ENCODE measurements at regions not wholly inside any gene's neighbourhood (a gene's known extent, or its start where the extent isn't known, plus 50 kb on each side); places are given as distances from the start of the nearest gene placed in this dataset.

GRCh38 chr3:105957722-105958121 is 88.9 kb upstream of the CBLB start:
- peaks cover 2% of the 10 kb centered on the region for H3K4me1 Mint-ChIP-seq (ENCODE audit: low read depth)

GRCh38 chr3:105958237-105959000 is 89.6 kb upstream of the CBLB start:
- Mint-ChIP-seq H3K9me3 (peaks cover 2% of the 10 kb centered on the region), H3K4me1 (ENCODE audit: low read depth) (peaks cover 2% of the 10 kb centered on the region), H3K36me3 (ENCODE audit: low read depth) (peaks cover 1% of the 10 kb centered on the region), H3K4me3 (no peak overlapping the region), H3K27ac (no peak overlapping the region), H3K27me3 (ENCODE audit: low read depth) (no peaks in the 10 kb centered on the region)
- CTCF ChIA-PET = no interaction called here
- no peak for DNase-seq
- intact Hi-C loops (cut with micrococcal nuclease) = no loop called here

More at GRCh38 chr3:105957722-105958121, 88.9 kb upstream of the CBLB start:
- intact Hi-C loops (cut with micrococcal nuclease) = no loop called here
- Mint-ChIP-seq H3K4me3 (no peak overlapping the region), H3K27ac (no peak overlapping the region), H3K9me3 (peaks cover 2% of the 10 kb centered on the region), H3K27me3 (ENCODE audit: low read depth) (no peaks in the 10 kb centered on the region), H3K36me3 (ENCODE audit: low read depth) (peaks cover 1% of the 10 kb centered on the region)
- DNase-seq = no peak
- CTCF ChIA-PET = no interaction called here

GRCh38 chr3:105959851-105960250 is 91.0 kb upstream of the CBLB start:
- no peak overlapping the region for H3K4me3 Mint-ChIP-seq
- no peak for DNase-seq
- CTCF ChIA-PET = interaction anchor here (0.5 to 0.6 kb wide), 2 partner anchors 51 to 419 kb away, joined by 3 read pairs; no protein-coding TSS in a partner anchor
- intact Hi-C loops (cut with micrococcal nuclease) = no loop called here
- peaks cover 2% of the 10 kb centered on the region for H3K9me3 Mint-ChIP-seq
- H3K4me1 Mint-ChIP-seq (ENCODE audit: low read depth) = peaks cover 2% of the 10 kb centered on the region
- no peaks in the 10 kb centered on the region for H3K27me3 Mint-ChIP-seq (ENCODE audit: low read depth)
- H3K27ac Mint-ChIP-seq = no peak overlapping the region
- peaks cover 1% of the 10 kb centered on the region for H3K36me3 Mint-ChIP-seq (ENCODE audit: low read depth)

- Mint-ChIP-seq H3K4me3 (no peak overlapping the region), H3K27ac (no peak overlapping the region), H3K4me1 (ENCODE audit: low read depth) (peaks cover 2% of the 10 kb centered on the region), H3K36me3 (ENCODE audit: low read depth) (peaks cover 1% of the 10 kb centered on the region), H3K27me3 (ENCODE audit: low read depth) (no peaks in the 10 kb centered on the region), H3K9me3 (peaks cover 2% of the 10 kb centered on the region)
- CTCF ChIA-PET = interaction anchor here (0.5 to 0.6 kb wide), 2 partner anchors 51 to 1158 kb away, joined by 3 read pairs; no protein-coding TSS in a partner anchor
- no peak for DNase-seq
- intact Hi-C loops (cut with micrococcal nuclease) = no loop called here
Measured at GRCh38 chr3:105960381-105960780, 91.6 kb upstream of the CBLB start.

- Mint-ChIP-seq H3K27ac (no peak overlapping the region), H3K9me3 (peaks cover 3% of the 10 kb centered on the region), H3K4me1 (ENCODE audit: low read depth) (peaks cover 2% of the 10 kb centered on the region), H3K27me3 (ENCODE audit: low read depth) (no peaks in the 10 kb centered on the region), H3K4me3 (no peak overlapping the region), H3K36me3 (ENCODE audit: low read depth) (peaks cover 1% of the 10 kb centered on the region)
- CTCF ChIA-PET = no interaction called here
- intact Hi-C loops (cut with micrococcal nuclease) = no loop called here
- DNase-seq = no peak
Measured at GRCh38 chr3:105963161-105963560, 94.3 kb upstream of the CBLB start.

- no peak overlapping the region for H3K4me3 Mint-ChIP-seq
- CTCF ChIA-PET = no interaction called here
- H3K36me3 Mint-ChIP-seq (ENCODE audit: low read depth) = peaks cover 5% of the 10 kb centered on the region
- H3K27ac Mint-ChIP-seq = no peak overlapping the region
- no peaks in the 10 kb centered on the region for H3K27me3 Mint-ChIP-seq (ENCODE audit: low read depth)
- intact Hi-C loops (cut with micrococcal nuclease) = no loop called here
- peaks cover 7% of the 10 kb centered on the region for H3K9me3 Mint-ChIP-seq
- DNase-seq = no peak
- H3K4me1 Mint-ChIP-seq (ENCODE audit: low read depth) = peaks cover 4% of the 10 kb centered on the region
Measured at GRCh38 chr3:105965384-105965783, 96.6 kb upstream of the CBLB start.

- CTCF ChIA-PET = no interaction called here
- no peaks in the 10 kb centered on the region for H3K27me3 Mint-ChIP-seq (ENCODE audit: low read depth)
- H3K27ac Mint-ChIP-seq = no peak overlapping the region
- no peak overlapping the region for H3K4me3 Mint-ChIP-seq
- peaks cover 4% of the 10 kb centered on the region for H3K4me1 Mint-ChIP-seq (ENCODE audit: low read depth)
- H3K9me3 Mint-ChIP-seq = peaks cover 21% of the 10 kb centered on the region
- DNase-seq = no peak
- intact Hi-C loops (cut with micrococcal nuclease) = no loop called here
- peaks cover 15% of the 10 kb centered on the region for H3K36me3 Mint-ChIP-seq (ENCODE audit: low read depth)
Measured at GRCh38 chr3:105967117-105967516, 98.3 kb upstream of the CBLB start.

GRCh38 chr3:105970283-105970682 is 101.5 kb upstream of the CBLB start:
- Mint-ChIP-seq H3K27me3 (ENCODE audit: low read depth) (no peaks in the 10 kb centered on the region), H3K9me3 (peaks cover 25% of the 10 kb centered on the region), H3K36me3 (ENCODE audit: low read depth) (peaks cover 16% of the 10 kb centered on the region), H3K4me1 (ENCODE audit: low read depth) (peaks cover 4% of the 10 kb centered on the region), H3K27ac (no peak overlapping the region), H3K4me3 (no peak overlapping the region)
- DNase-seq = no peak
- CTCF ChIA-PET = interaction anchor here (0.6 kb wide), 1 partner anchor 374 kb away, joined by 3 read pairs; no protein-coding TSS in a partner anchor
- intact Hi-C loops (cut with micrococcal nuclease) = no loop called here

GRCh38 chr3:105972069-105972468 is 103.3 kb upstream of the CBLB start:
- intact Hi-C loops (cut with micrococcal nuclease) = no loop called here
- peaks cover 23% of the 10 kb centered on the region for H3K9me3 Mint-ChIP-seq
- no peak overlapping the region for H3K4me3 Mint-ChIP-seq
- CTCF ChIA-PET = no interaction called here
- no peak for DNase-seq
- H3K4me1 Mint-ChIP-seq (ENCODE audit: low read depth) = peaks cover 4% of the 10 kb centered on the region
- no peak overlapping the region for H3K27ac Mint-ChIP-seq
- peaks cover 16% of the 10 kb centered on the region for H3K36me3 Mint-ChIP-seq (ENCODE audit: low read depth)
- H3K27me3 Mint-ChIP-seq (ENCODE audit: low read depth) = no peaks in the 10 kb centered on the region

GRCh38 chr3:105974381-105974780 is 105.6 kb upstream of the CBLB start:
- intact Hi-C loops (cut with micrococcal nuclease) = no loop called here
- CTCF ChIA-PET = no interaction called here
- DNase-seq = no peak
- H3K36me3 Mint-ChIP-seq (ENCODE audit: low read depth) = peaks cover 16% of the 10 kb centered on the region
- H3K9me3 Mint-ChIP-seq = peaks cover 23% of the 10 kb centered on the region
- H3K4me1 Mint-ChIP-seq (ENCODE audit: low read depth) = peaks cover 4% of the 10 kb centered on the region
- no peak overlapping the region for H3K4me3 Mint-ChIP-seq
- H3K27me3 Mint-ChIP-seq (ENCODE audit: low read depth) = no peaks in the 10 kb centered on the region
- no peak overlapping the region for H3K27ac Mint-ChIP-seq

GRCh38 chr3:105976196-105976595 is 107.4 kb upstream of the CBLB start:
- Mint-ChIP-seq H3K27ac (no peak overlapping the region), H3K9me3 (peaks cover 13% of the 10 kb centered on the region), H3K4me3 (no peak overlapping the region), H3K4me1 (ENCODE audit: low read depth) (no peaks in the 10 kb centered on the region), H3K36me3 (ENCODE audit: low read depth) (peaks cover 8% of the 10 kb centered on the region), H3K27me3 (ENCODE audit: low read depth) (no peaks in the 10 kb centered on the region)
- intact Hi-C loops (cut with micrococcal nuclease) = no loop called here
- CTCF ChIA-PET = no interaction called here
- DNase-seq = no peak

- intact Hi-C loops (cut with micrococcal nuclease) = no loop called here
- Mint-ChIP-seq H3K9me3 (peaks cover 5% of the 10 kb centered on the region), H3K4me3 (no peak overlapping the region), H3K4me1 (ENCODE audit: low read depth) (peaks cover 4% of the 10 kb centered on the region), H3K36me3 (ENCODE audit: low read depth) (peaks cover 2% of the 10 kb centered on the region), H3K27me3 (ENCODE audit: low read depth) (no peaks in the 10 kb centered on the region), H3K27ac (no peak overlapping the region)
- DNase-seq = no peak
- CTCF ChIA-PET = no interaction called here
Measured at GRCh38 chr3:105979961-105980360, 111.1 kb upstream of the CBLB start.

GRCh38 chr3:105982207-105982606 is 113.4 kb upstream of the CBLB start:
- H3K27me3 Mint-ChIP-seq (ENCODE audit: low read depth) = no peaks in the 10 kb centered on the region
- H3K9me3 Mint-ChIP-seq = peaks cover 5% of the 10 kb centered on the region
- CTCF ChIA-PET = no interaction called here
- DNase-seq = no peak
- peaks cover 2% of the 10 kb centered on the region for H3K36me3 Mint-ChIP-seq (ENCODE audit: low read depth)
- H3K4me1 Mint-ChIP-seq (ENCODE audit: low read depth) = peaks cover 12% of the 10 kb centered on the region
- intact Hi-C loops (cut with micrococcal nuclease) = no loop called here
- H3K27ac Mint-ChIP-seq = no peak overlapping the region
- no peak overlapping the region for H3K4me3 Mint-ChIP-seq
